ENCODE measurements at regions not wholly inside any gene's neighbourhood (a gene's known extent, or its start where the extent isn't known, plus 50 kb on each side); places are given as distances from the start of the nearest gene placed in this dataset.

- Histone ChIP-seq H3K36me3 (no peaks in the 10 kb centered on the region), H3K27ac (no peak overlapping the region), H3K9me3 (no peaks in the 10 kb centered on the region), H3K4me3 (no peak overlapping the region), H3K4me1 (no peaks in the 10 kb centered on the region), H3K27me3 (peaks cover 0 to 5% (median 0%) of the 10 kb centered on the region in 3 donors)
- 57 to 70% (median 66%) methylated on average over 4 of the region's 4 CpGs for WGBS, 5 donors
- no peak for TF ChIP-seq POLR2A (IDR thresholded peaks at IDR 0.05)
- no peak for TF ChIP-seq POLR2AphosphoS5 (IDR thresholded peaks at IDR 0.05)
- TF ChIP-seq EP300 (IDR thresholded peaks at IDR 0.05) = no peak
- no peak for TF ChIP-seq CTCF (IDR thresholded peaks at IDR 0.05)
- intact Hi-C loops (cut with DNase I; ENCODE audit: low total_unique reads) = no loop called here
- DNase-seq = no peak
These were observed 164.5 kb upstream of the EGFLAM start for GRCh38 chr5:38093855-38094254.

- H3K27ac ChIP-seq = no peak overlapping the region
- H3K36me3 ChIP-seq = no peaks in the 10 kb centered on the region
- intact Hi-C loops (cut with DNase I; ENCODE audit: low total_unique reads) = no loop called here
- no peak overlapping the region for H3K4me3 ChIP-seq
- no peaks in the 10 kb centered on the region for H3K27me3 ChIP-seq
- no peaks in the 10 kb centered on the region for H3K9me3 ChIP-seq
- no peak for TF ChIP-seq POLR2AphosphoS5 (IDR thresholded peaks at IDR 0.05)
- TF ChIP-seq POLR2A (IDR thresholded peaks at IDR 0.05) = no peak
- no peak for TF ChIP-seq EP300 (IDR thresholded peaks at IDR 0.05)
- TF ChIP-seq CTCF (IDR thresholded peaks at IDR 0.05) = no peak
- no peak for DNase-seq
- H3K4me1 ChIP-seq = no peaks in the 10 kb centered on the region
- WGBS, 5 donors = 66 to 85% (median 73%) methylated on average over 4 of the region's 4 CpGs
These were observed 171.6 kb upstream of the EGFLAM start for GRCh38 chr5:38086777-38087176.

GRCh38 chr5:38079620-38080402, 178.5 kb upstream of the EGFLAM start:
- DNase-seq = no peak
- no peak overlapping the region for H3K27ac ChIP-seq
- H3K4me3 ChIP-seq = no peak overlapping the region
- H3K9me3 ChIP-seq = no peaks in the 10 kb centered on the region
- no peaks in the 10 kb centered on the region for H3K4me1 ChIP-seq
- H3K36me3 ChIP-seq = no peaks in the 10 kb centered on the region
- TF ChIP-seq POLR2AphosphoS5 (IDR thresholded peaks at IDR 0.05) (no peak), EP300 (IDR thresholded peaks at IDR 0.05) (no peak), CTCF (IDR thresholded peaks at IDR 0.05) (no peak), POLR2A (IDR thresholded peaks at IDR 0.05) (no peak)
- H3K27me3 ChIP-seq = no peaks in the 10 kb centered on the region
- intact Hi-C loops (cut with DNase I; ENCODE audit: low total_unique reads) = no loop called here
- 77 to 91% (median 88%) methylated on average over 3 of the region's 3 CpGs for WGBS, 5 donors

- intact Hi-C loops (cut with DNase I; ENCODE audit: low total_unique reads) = no loop called here
- H3K4me1 ChIP-seq = no peaks in the 10 kb centered on the region
- H3K9me3 ChIP-seq = no peaks in the 10 kb centered on the region
- 69 to 79% (median 77%) methylated on average over 3 of the region's 3 CpGs for WGBS, 5 donors
- H3K27me3 ChIP-seq = no peaks in the 10 kb centered on the region
- DNase-seq = no peak
- no peaks in the 10 kb centered on the region for H3K36me3 ChIP-seq
- H3K4me3 ChIP-seq = no peak overlapping the region
- TF ChIP-seq CTCF (IDR thresholded peaks at IDR 0.05) (no peak), POLR2AphosphoS5 (IDR thresholded peaks at IDR 0.05) (no peak), EP300 (IDR thresholded peaks at IDR 0.05) (no peak), POLR2A (IDR thresholded peaks at IDR 0.05) (no peak)
- H3K27ac ChIP-seq = no peak overlapping the region
These were observed 180.2 kb upstream of the EGFLAM start for GRCh38 chr5:38078161-38078560.
